ENCODE measurements at regions not wholly inside any gene's neighbourhood (a gene's known extent, or its start where the extent isn't known, plus 50 kb on each side); places are given as distances from the start of the nearest gene placed in this dataset.
"Not testable (repeated sequence)": the region's sequence is repeated elsewhere in the genome, so short reads cannot be mapped to it uniquely, and the experiment has no call there.

DNA sequence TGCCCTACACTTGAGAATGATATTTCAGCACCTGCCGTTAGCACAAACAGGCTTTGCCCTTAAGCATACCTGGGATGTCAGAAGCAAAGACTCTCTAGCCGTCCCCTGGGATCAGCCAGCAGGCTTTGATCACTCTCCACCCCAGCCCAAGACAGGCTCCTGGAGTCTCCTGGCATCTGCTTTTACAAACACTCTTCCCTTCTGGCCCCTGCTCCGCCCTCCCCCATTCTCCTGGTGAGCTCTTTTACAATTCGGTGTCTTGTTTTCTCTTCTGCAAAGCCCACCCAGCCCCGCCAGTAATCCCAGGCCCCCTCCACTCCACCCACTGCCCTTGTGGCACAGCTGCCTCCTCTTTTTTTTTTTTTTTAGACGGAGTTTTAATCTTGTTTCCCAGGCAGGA, 50.4 kb downstream of the KATNIP start:
- H3K9me3 Mint-ChIP-seq (ENCODE audit: unreplicated experiment): no peaks in the 10 kb centered on the region
- DNase-seq (ENCODE audit: extremely low spot score, unreplicated experiment): no peak
- no peak overlapping the region for H3K4me3 Mint-ChIP-seq (ENCODE audit: unreplicated experiment)
- no peak for TF ChIP-seq CTCF (IDR thresholded peaks at IDR 0.05)
- peaks cover 3% of the 10 kb centered on the region for H3K36me3 Mint-ChIP-seq (ENCODE audit: unreplicated experiment)
- no peak overlapping the region for H3K27ac Mint-ChIP-seq (ENCODE audit: unreplicated experiment)
- no peaks in the 10 kb centered on the region for H3K27me3 Mint-ChIP-seq (ENCODE audit: unreplicated experiment)
- no peaks in the 10 kb centered on the region for H3K4me1 Mint-ChIP-seq (ENCODE audit: unreplicated experiment)

DNA sequence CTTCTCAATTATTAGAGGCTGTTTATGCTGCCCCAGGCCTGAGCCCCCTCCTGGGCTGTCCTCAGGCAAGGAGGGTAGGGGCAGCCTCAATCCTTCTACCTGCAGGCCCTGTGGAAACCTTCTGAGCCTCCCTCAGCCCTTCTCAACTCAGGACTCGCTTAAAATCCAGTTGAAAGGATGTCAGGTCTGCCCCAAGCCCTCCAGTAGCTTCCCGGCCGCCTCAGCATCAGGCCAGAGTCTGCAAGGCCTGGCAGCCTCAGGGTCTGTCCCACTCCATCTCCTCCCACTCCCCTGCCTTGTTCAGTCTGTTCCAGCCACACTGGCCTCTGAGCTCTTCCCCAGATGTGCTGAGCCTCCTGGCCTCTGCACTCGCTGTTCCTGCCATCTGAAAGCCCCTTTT, 52.2 kb downstream of the KATNIP start:
- Mint-ChIP-seq H3K27ac (ENCODE audit: unreplicated experiment) (no peak overlapping the region), H3K36me3 (ENCODE audit: unreplicated experiment) (peaks cover 3% of the 10 kb centered on the region), H3K27me3 (ENCODE audit: unreplicated experiment) (no peaks in the 10 kb centered on the region), H3K4me3 (ENCODE audit: unreplicated experiment) (no peak overlapping the region), H3K4me1 (ENCODE audit: unreplicated experiment) (no peaks in the 10 kb centered on the region), H3K9me3 (ENCODE audit: unreplicated experiment) (no peaks in the 10 kb centered on the region)
- DNase-seq (ENCODE audit: extremely low spot score, unreplicated experiment): no peak
- no peak for TF ChIP-seq CTCF (IDR thresholded peaks at IDR 0.05)

- H3K4me3 Mint-ChIP-seq (ENCODE audit: unreplicated experiment); H3K27ac Mint-ChIP-seq (ENCODE audit: unreplicated experiment); H3K9me3 Mint-ChIP-seq (ENCODE audit: unreplicated experiment); H3K27me3 Mint-ChIP-seq (ENCODE audit: unreplicated experiment); DNase-seq (ENCODE audit: extremely low spot score, unreplicated experiment); H3K36me3 Mint-ChIP-seq (ENCODE audit: unreplicated experiment); H3K4me1 Mint-ChIP-seq (ENCODE audit: unreplicated experiment): not testable (repeated sequence)
- TF ChIP-seq CTCF (IDR thresholded peaks at IDR 0.05): peak; percentile 63
These were observed 55.7 kb downstream of the KATNIP start for GRCh38 chr16:27605500-27606106.

- H3K4me3 Mint-ChIP-seq (ENCODE audit: unreplicated experiment): no peak overlapping the region
- H3K4me1 Mint-ChIP-seq (ENCODE audit: unreplicated experiment): no peaks in the 10 kb centered on the region
- TF ChIP-seq CTCF (IDR thresholded peaks at IDR 0.05): no peak
- no peak overlapping the region for H3K27ac Mint-ChIP-seq (ENCODE audit: unreplicated experiment)
- no peaks in the 10 kb centered on the region for H3K27me3 Mint-ChIP-seq (ENCODE audit: unreplicated experiment)
- peaks cover 4% of the 10 kb centered on the region for H3K36me3 Mint-ChIP-seq (ENCODE audit: unreplicated experiment)
- H3K9me3 Mint-ChIP-seq (ENCODE audit: unreplicated experiment): no peaks in the 10 kb centered on the region
- no peak for DNase-seq (ENCODE audit: extremely low spot score, unreplicated experiment)
These were observed 61.4 kb downstream of the KATNIP start for GRCh38 chr16:27611340-27611739.

- Mint-ChIP-seq H3K4me3 (ENCODE audit: unreplicated experiment) (no peak overlapping the region), H3K27me3 (ENCODE audit: unreplicated experiment) (no peaks in the 10 kb centered on the region), H3K9me3 (ENCODE audit: unreplicated experiment) (no peaks in the 10 kb centered on the region), H3K4me1 (ENCODE audit: unreplicated experiment) (no peaks in the 10 kb centered on the region), H3K36me3 (ENCODE audit: unreplicated experiment) (peaks cover 4% of the 10 kb centered on the region), H3K27ac (ENCODE audit: unreplicated experiment) (no peak overlapping the region)
- no peak for TF ChIP-seq CTCF (IDR thresholded peaks at IDR 0.05)
- DNase-seq (ENCODE audit: extremely low spot score, unreplicated experiment): no peak
These were observed 63.4 kb downstream of the KATNIP start for GRCh38 chr16:27613238-27613791.

Data from osteocyte (in vitro differentiated cells).